HG02973 (cell line): ENCODE measurements at regions not wholly inside any gene's neighbourhood (a gene's known extent, or its start where the extent isn't known, plus 50 kb on each side); places are given as distances from the start of the nearest gene placed in this dataset.

Source experiments
- ATAC-seq: cut with Tn5 transposase; IDR thresholded peaks from one replicate; pipeline ENCODE4 v1.9.1; 2021; ENCODE audit warnings: moderate library complexity; ENCODE audit not compliant: unreplicated experiment

DNA sequence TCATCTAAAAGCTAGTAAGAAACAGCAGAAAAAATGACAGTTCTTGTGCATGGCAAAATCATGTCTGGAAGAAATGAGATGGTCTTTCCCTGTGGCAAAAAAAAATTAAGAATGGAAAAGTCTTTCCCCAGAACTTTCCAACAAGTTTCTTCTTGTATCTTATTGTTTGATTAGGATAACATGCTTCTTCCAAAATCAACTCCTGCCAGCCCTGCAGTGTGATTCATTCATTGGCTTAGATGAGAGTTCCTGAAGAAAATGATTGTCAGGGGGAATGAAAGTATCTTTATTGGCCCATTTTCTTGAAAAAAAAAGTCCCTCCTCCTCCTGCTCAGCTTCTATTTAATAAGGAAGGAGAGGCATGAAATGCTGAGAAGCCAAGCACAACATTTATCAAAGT lies 407.7 kb downstream of the ARAP2 start:
- ATAC-seq: no peak

DNA sequence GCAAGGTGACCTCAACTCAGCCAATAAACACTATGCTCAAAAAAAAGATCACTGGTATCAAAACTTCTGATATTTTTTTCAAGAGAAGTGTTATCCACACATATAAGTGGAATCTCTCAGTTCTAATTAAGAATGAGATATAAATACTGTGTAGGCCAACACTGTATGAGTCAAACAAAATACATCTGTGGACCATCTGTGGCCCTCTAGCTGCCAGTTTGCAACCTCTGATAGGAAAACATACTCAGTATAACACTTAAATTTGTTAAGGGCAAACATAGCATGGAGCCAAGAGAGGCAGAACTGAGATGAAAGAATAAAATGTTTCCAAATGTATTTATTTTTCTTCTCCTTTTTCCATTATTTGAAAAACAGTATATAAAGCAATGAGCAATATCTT lies 377.3 kb downstream of the ARAP2 start:
- no peak for ATAC-seq

DNA sequence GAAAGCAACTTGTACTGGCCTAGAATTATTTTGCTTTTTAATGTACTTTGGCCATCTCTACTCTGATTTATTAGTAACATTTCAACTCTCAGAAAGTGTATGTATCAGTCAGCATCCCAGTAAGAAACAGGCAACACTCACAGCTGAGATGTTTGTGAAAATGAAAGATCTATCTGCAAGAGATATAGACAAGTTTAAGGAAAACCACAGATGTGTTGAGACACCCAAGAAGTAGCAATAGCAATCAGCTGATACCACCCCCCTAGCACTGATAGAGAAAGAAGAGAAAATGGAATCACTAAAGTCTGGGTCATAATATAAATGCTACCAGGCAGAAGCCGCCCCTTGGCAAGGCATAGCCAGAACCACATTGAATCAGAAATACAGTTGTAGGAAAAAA lies 372.0 kb downstream of the ARAP2 start:
- no peak for ATAC-seq

DNA sequence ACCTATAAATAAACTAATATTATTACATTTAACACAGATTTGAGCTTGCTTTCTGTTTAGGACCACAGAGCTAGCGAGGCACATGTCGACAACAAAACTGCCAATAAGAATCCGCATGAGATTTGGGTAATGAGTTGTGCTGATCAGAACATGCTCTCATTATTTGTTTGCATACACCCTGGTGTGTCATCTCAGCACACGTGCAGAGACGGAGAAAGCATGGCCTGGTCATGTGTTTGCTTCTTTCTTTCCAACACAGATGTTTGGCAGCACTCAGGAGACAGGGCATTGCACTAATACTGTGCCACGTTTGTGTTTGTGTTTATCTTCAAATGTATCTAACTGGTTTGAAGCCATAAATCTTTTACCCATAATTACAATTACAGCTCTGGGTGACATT lies 364.8 kb downstream of the ARAP2 start:
- no peak for ATAC-seq

DNA sequence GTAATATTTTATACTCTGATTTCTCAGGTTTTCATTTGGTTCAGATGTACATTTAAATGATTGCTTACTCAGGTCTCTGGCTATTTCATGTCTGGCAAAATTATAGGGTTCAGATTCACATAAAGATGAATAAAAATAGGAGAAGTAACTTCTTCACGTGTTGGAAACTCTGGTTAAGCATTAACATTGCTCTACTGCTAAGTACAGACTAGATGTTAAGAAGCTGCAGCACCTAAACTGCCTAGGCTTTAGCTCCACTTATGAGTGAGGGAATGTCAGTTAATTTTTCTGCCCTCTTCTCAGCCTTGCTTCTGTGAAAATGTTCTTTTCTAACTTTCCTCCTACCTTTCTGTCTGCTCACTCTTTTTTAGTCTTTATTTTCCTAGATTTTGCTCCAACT lies 361.2 kb downstream of the ARAP2 start:
- no peak for ATAC-seq

DNA sequence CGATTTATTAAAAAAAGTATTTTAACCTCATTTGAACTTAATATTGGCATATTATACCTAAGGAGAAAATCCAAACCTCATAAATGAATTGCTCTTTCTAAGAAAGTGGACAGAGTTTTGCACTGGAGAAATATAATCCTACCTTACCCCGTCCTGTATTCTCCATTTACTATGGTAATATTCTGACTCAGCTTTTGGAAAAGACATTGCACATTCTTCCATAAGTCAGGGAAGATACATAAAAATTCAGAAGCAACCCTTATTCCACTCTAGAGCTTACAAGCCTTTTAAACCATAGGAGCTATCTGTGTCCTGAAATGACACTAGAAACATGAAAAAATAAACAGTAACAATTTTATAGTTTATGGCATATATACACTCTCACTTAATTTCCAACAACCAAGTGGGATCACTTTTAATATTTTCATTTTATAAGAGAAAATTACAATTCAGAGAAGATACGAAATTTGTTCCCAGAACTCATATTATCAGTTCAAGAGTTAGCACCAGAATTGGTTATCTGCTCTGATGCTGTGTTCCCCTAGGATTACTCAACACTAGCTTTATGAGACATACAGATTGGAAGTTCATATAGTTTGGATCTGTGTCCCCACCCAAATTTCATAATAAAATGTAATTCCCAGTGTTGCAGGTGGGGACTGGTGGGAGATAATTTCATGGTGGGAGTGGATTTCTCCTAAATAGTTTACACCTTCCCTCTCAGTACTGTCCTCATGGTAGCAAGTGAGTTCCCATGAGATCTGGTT lies 359.4 kb downstream of the ARAP2 start:
- no peak for ATAC-seq

DNA sequence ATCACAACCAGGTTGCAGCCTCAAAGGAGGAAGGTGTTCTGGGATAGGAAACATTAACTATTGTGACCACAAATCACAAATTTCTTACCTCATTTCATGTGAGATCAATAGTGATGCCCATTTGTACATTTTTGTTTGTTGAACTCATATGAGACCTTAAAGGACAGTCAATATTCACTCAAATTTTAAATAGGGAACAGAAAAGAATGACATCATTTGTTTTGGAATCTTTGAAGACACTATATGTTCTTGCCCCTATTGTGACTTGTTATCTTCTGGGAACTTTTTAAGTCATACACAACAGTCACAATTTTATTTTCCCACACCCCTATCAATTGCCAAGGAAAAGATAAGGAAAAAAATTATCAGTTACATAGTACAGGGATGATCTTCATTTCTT lies 346.5 kb downstream of the ARAP2 start:
- no peak for ATAC-seq

DNA sequence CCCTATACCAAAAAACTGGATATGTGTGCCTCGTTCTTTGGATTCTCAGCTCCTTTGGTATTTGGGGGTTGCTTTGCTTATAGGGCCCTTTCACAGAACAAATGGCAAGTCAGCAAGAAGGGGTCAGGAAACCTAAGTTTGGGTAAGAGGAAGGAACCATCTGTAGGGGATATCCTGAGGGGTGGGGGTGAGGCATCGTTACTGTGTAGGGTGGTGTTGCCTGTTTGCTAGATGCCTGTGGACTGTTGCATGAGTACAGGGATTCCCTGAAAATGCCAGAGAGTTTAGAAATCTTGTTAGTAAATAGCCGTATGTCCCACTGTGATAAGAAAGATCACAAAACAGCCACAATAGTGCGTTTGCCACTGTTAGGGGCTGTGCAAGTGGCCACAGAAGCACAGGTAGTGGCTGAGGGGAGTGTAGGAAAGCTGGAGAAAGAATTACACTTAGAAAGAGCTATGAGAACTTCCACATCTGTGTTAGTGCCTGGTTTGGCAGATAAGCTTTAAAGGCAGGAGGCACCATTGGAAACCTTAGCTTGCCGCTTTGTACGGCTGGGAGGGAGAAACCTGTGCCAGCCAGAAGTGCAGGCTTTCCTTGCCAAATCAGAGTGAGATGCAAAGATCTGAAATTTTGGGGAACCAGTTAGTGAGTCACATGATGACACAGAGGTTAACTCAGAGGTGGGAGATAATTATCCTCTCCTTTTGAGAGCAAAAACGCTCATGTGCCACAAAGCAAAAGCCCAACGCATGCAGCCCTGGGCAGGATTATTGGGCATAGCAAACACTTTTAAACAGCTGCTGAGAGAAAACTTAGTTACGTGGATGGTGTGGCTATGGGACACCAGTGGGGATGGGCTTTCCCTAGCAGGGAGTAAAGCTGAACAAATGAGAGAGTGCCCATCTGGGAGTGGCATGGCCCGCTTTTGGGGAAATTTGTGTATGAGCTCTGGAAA lies 343.7 kb downstream of the ARAP2 start:
- ATAC-seq: no peak

DNA sequence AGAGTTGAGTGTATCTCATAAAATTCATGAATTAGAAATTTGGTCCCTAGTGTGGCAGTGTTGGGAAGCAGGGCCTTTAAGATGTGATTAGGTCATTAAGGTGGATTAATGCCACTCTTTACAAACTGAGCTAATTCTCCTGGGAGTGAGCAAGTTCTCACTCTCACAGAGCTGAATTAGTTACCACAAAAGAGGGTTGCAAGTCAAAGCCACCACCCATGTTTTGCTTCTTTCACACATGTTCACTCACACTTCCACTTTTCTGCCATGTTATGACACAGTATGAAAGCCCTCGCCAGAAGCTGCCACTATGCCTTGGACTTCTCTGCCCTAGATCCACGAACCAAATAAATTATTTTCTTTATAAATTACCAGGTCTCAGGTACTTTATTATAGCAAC lies 332.1 kb downstream of the ARAP2 start:
- ATAC-seq: peak; percentile 82

DNA sequence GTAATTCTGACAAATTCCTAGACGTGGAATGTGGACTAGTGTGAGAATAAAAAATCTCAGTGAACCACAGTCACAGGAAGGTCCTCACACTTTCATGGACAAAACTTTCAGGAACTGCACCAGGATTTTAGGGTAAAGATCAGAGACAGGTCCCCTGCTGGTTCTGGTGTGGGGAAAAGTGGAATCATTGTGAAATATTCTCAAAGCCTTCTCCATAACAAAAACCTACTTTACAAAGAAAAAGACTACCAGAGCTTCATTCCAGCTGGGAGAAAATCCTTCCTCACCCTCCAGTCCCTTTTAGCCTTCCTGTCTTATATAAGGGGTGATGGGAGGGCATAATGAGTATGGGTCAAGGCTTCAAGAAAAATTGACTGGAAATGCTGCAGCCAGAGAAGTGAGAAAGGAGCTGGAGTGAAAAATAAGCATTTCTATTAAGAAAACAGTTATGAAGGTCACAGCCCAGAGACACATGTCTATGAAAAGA lies 325.8 kb downstream of the ARAP2 start:
- ATAC-seq: no peak

DNA sequence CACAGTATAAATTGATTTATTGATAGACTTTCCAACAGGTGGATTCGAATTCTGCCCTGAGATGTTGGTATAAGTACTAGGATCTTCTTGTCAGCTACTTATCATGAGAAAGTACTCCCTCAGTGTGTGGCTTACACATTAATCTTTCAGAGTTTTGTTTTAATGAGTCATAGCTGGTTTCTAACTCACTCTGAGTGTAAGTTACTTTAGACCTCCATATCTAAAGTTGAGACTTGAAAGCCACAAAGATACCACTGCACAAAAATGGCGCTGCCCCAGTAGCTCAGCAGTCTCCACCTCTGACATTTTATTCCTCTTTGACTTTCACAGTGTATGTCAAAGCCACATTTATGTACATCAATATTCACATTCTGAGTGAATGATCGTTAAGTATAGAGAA lies 318.5 kb downstream of the ARAP2 start:
- ATAC-seq: peak; percentile 80

DNA sequence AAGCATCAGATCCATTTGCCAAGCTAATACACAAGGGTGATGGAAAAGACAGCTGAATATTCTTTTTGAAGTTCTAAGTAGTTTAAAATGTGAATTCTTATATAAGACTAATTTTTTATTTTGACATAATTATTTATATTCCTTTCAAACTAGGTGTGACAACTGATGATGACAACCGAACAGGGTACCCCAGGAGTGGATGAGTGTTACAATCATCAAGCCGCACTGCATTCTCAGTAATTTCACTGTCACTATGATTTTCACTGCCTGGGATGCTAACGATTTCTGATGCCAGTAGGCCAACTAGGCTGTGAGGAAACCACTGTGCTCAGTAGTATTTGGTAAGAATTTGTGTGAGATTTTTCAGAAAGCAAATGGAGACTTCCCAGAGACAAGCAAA lies 317.5 kb downstream of the ARAP2 start:
- no peak for ATAC-seq

DNA sequence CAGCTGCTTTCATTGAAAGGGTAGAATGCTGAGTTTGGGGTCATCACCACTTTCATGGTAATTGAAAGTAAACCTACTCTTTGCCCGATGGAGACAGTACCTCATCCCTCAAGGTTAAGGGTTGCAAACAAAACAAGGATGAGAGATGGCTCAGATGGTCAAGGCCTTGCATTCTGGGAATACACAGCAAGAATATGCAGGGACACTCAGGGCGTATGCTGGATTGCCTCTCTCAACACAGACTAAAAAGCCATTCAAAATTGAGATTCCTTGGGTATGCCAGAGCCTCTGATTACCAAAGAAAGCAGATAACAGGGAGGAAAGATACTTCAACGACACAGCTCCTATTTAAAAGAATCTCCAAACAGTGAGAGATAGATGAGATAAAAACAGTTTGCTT lies 310.4 kb downstream of the ARAP2 start:
- ATAC-seq: no peak

DNA sequence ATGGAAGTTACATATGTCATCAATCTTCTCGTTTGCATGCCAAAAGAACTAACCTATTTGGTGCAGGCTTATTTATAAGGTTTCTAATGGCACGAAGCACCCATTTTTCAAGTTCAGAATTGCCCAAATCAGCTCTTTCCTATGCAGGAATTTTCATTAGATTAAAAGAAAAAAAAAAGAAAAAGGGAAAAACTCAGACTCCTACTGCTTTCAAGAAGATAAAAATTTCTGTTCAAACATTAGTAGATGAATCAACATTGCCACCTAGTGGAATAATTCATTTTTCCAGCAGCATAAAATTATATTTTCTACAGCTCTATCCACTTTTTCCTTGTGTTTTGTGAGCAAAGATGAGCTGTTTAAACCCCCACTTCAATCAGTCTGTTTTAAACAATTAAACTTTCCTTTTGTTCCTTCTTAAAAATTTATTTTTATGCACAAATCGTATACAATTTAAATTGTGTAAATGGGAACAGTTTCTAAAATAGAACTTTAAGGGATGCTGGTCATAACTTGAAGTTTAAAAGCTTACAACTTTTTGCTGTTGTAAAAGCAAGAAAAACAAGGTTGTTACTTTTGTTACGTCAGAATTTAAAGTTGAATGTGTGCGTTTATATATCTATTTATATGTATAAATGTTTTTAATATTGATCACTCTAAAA lies 309.9 kb downstream of the ARAP2 start:
- ATAC-seq: no peak

DNA sequence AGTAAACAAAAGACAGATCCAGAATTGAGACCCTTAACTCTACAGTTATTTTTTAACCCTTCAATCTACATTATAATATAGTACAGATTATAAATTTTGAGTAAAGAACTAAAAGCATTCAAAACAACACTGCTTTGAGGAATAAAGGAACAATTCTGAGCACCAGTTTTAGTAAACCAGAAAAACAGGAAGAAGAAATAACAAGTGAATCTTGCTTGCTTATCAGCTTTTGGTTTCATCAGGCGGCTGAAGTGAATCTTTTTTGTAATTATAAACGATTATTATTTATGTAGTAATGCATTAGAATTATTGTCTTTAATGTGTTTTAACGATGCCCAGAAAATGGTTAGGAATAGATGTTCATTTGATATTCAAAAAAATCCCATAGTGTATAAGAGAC lies 305.4 kb downstream of the ARAP2 start:
- no peak for ATAC-seq

DNA sequence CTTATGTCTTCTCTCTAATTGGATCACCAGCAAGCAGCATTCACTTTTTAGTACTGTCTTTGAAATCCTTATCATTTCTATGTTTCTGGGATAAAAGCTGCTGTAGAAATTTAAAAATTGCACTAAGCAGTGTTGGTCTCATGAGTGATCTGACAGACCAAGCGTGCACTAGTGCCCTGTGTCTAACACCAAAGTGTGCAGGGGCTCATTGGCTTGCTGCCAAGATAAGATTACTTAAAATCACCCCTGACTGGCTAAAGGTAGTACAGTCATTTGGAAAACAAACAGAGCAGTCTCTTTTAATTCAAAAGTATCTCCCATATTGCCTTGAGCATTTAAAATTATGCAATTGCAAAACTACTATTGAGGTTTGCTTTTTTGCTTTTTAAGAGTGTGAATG lies 304.6 kb downstream of the ARAP2 start:
- no peak for ATAC-seq

DNA sequence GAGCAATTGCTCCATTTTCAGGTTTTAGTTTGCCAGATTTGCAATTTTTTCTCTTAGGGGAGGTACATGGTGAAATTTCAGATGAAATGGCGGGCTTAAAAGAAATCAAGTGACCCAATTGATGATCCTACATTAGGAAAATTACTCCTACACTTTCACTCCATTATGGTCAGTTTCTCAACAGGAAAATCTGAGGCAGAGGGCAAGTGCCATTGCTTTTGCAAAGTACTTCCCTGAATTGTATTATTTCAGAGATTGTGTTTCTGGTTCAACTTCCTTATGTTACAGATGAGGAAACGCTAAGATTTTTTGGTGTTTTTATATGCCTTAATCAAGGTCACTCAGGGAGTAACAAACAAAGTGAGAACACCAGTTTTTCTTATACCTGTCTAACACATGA lies 302.2 kb downstream of the ARAP2 start:
- no peak for ATAC-seq

DNA sequence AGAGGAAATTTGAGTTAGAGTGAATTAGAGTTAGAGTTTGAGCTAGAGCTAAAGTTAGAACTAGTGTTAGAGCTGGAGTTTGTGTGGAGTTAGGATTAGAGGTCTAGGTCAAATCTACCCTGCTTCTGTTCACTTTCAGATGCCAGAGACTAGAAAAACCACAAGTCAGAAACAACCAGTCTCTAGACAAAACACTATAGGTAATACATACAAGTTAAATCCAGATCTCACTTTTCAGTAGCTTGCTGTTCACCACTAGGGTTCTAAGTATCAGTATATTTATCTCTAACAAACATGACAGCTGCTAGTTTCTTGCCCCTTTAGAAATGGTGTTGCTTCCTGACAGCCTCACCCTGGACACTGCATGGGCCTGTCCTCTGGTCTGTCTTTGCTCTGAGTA lies 300.7 kb downstream of the ARAP2 start:
- ATAC-seq: no peak

DNA sequence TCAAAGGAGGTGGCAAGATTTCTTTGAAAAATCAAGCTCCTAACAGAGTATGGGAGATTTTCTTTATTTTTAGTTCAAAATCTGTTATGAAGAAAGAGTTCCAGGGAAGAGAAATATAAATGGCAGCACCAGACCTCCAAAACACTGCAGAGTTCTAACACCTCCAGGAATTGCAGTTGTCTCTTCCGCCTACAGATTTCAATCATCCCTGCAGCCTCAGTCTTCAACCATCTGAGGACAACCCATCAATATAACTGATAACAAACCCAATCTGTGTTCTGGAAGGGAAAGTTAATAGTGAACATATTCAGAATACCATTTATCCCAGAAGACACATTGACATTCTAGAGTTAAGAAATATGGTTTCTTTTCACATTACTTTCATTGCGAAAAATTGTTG lies 296.1 kb downstream of the ARAP2 start:
- ATAC-seq: no peak

DNA sequence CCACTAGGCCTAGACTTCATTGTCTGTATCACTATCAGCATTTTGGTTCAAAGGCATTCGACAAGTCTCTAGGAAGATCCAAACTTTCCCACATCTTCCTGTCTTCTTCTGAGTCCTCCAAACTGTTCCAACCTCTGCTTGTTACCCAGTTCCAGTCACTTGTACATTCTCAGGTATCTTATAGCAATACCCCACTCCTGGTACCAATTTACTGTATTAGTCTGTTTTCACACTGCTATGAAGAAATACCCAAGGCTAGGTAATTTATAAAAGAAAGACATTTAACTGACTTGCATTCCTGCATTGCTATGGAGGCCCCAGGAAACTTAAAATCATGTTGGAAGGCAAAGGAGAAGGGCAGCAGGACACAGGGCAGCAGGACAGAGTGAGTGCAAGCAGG lies 293.9 kb downstream of the ARAP2 start:
- ATAC-seq: no peak

DNA sequence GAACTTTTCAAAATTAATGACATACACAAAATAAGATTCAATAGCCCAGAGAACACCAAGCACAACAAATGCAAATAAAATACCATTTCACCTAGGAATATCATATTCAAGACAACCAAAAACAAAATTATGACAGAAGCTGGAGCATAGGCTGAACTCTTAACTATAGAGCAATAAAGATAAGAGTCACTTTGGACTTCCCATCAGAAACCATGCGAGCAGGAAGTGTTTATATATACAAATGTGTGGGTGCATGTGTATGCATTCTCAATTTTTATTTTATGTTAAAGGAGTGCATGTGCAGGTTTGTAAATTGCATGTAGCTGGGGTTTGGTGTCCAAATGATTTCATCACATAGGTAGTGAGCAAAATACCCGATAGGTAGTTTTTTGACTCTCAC lies 291.6 kb downstream of the ARAP2 start:
- ATAC-seq: no peak

DNA sequence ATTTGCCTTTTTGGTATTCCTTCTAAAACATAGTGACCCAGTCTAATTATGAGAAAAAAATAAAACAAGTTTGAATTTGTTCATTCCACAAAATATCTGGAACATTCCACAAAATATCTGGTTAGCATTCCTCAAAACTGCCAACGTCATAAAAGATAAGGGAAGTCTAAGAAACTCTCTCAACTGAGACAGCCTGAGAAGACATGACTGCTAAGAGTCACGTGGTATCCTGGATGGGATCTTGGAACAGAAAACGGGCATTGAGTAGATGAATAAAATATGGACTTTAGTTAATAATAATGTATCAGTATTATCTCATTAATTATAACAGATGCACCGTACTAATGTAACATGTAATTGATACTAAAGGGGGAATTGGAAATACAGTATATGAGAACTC lies 280.9 kb downstream of the ARAP2 start:
- ATAC-seq: no peak
